ENCODE measurements at regions not wholly inside any gene's neighbourhood (a gene's known extent, or its start where the extent isn't known, plus 50 kb on each side); places are given as distances from the start of the nearest gene placed in this dataset.

DNA sequence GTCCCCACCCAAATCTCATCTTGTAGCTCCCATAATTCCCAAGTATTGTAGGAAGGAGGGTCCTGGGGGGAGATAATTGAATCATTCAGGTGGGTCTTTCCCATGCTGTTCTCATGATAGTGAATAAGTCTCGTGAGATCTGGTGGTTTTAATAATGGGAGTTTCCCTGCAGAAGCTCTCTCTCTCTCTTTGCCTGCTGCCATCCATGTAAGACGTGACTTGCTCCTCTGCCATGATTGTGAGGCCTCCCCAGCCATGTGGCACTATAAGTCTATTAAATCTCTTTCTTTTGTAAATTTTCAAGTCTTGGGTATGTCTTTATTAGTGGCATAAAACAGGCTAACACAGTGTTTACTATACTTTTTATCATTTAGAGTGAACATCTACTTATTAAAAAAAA lies 338.8 kb downstream of the ANKRD7 start:
- TF ChIP-seq CTCF (conservative IDR thresholded peaks at IDR 0.05; ENCODE audit: low read depth, low read length) (no peak), EZH2 (IDR thresholded peaks at IDR 0.05; ENCODE audit: borderline replicate concordance, low read depth, low read length, poor library complexity, severe bottlenecking) (no peak)

All from A673 (cell line).